ENCODE measurements at regions not wholly inside any gene's neighbourhood (a gene's known extent, or its start where the extent isn't known, plus 50 kb on each side); places are given as distances from the start of the nearest gene placed in this dataset.

- H3K4me1 ChIP-seq: peaks cover 0 to 27% (median 8%) of the 10 kb centered on the region in 4 donors
- H3K27ac ChIP-seq: no peak overlapping the region
- H3K27me3 ChIP-seq: no peaks in the 10 kb centered on the region
- DNase-seq: no peak
- no peak overlapping the region for H3K4me3 ChIP-seq
- H3K36me3 ChIP-seq: no peaks in the 10 kb centered on the region
- intact Hi-C loops (cut with DNase I; ENCODE audit: low total_unique reads): no loop called here
- no peaks in the 10 kb centered on the region for H3K9me3 ChIP-seq
- no peak for TF ChIP-seq CTCF (IDR thresholded peaks at IDR 0.05)
Observed at GRCh38 chr20:53871541-53871940, 198.9 kb downstream of the BCAS1 start.

GRCh38 chr20:53870426-53871315 is 199.7 kb downstream of the BCAS1 start:
- no peaks in the 10 kb centered on the region for H3K9me3 ChIP-seq
- intact Hi-C loops (cut with DNase I; ENCODE audit: low total_unique reads): no loop called here
- DNase-seq: no peak
- no peaks in the 10 kb centered on the region for H3K36me3 ChIP-seq
- peaks cover 0 to 35% (median 8%) of the 10 kb centered on the region in 4 donors for H3K4me1 ChIP-seq
- no peak overlapping the region for H3K4me3 ChIP-seq
- no peak for TF ChIP-seq CTCF (IDR thresholded peaks at IDR 0.05)
- H3K27ac ChIP-seq: no peak overlapping the region
- H3K27me3 ChIP-seq: no peaks in the 10 kb centered on the region

- Histone ChIP-seq H3K4me1 (peaks cover 0 to 40% (median 11%) of the 10 kb centered on the region in 4 donors), H3K4me3 (no peak overlapping the region), H3K9me3 (no peaks in the 10 kb centered on the region), H3K36me3 (no peaks in the 10 kb centered on the region), H3K27me3 (no peaks in the 10 kb centered on the region), H3K27ac (no peak overlapping the region)
- TF ChIP-seq CTCF (IDR thresholded peaks at IDR 0.05): peak; percentile 66 to 85
- peak; percentile 60 to 71 for DNase-seq
- intact Hi-C loops (cut with DNase I; ENCODE audit: low total_unique reads): no loop called here
Observed at GRCh38 chr20:53869466-53870258, 200.7 kb downstream of the BCAS1 start.

- DNase-seq: no peak
- intact Hi-C loops (cut with DNase I; ENCODE audit: low total_unique reads): no loop called here
- no peak for TF ChIP-seq CTCF (IDR thresholded peaks at IDR 0.05)
- no peak overlapping the region for H3K4me3 ChIP-seq
- H3K36me3 ChIP-seq: no peaks in the 10 kb centered on the region
- no peaks in the 10 kb centered on the region for H3K9me3 ChIP-seq
- H3K27me3 ChIP-seq: no peaks in the 10 kb centered on the region
- H3K27ac ChIP-seq: no peak overlapping the region
- H3K4me1 ChIP-seq: peaks cover 0 to 35% (median 11%) of the 10 kb centered on the region in 4 donors
Observed at GRCh38 chr20:53867741-53868351, 202.5 kb downstream of the BCAS1 start.

GRCh38 chr20:53866794-53867740 is 203.3 kb downstream of the BCAS1 start:
- Histone ChIP-seq H3K36me3 (no peaks in the 10 kb centered on the region), H3K9me3 (no peaks in the 10 kb centered on the region), H3K27ac (peak overlapping the region; percentile 44 to 51), H3K4me3 (no peak overlapping the region), H3K27me3 (no peaks in the 10 kb centered on the region), H3K4me1 (peaks cover 0 to 27% (median 8%) of the 10 kb centered on the region in 4 donors)
- intact Hi-C loops (cut with DNase I; ENCODE audit: low total_unique reads): no loop called here
- DNase-seq: no peak
- TF ChIP-seq CTCF (IDR thresholded peaks at IDR 0.05): no peak
